HG03025 (cell line): ENCODE measurements at regions not wholly inside any gene's neighbourhood (a gene's known extent, or its start where the extent isn't known, plus 50 kb on each side); places are given as distances from the start of the nearest gene placed in this dataset.
A peak's percentile ranks its signal among the peaks of the same experiment; 100 is the strongest.

ENCODE experiments used
- ATAC-seq: cut with Tn5 transposase; IDR thresholded peaks from one replicate; pipeline ENCODE4 v1.9.1; 2021; ENCODE audit warnings: mild to moderate bottlenecking, moderate library complexity; ENCODE audit not compliant: unreplicated experiment, low FRiP score

DNA sequence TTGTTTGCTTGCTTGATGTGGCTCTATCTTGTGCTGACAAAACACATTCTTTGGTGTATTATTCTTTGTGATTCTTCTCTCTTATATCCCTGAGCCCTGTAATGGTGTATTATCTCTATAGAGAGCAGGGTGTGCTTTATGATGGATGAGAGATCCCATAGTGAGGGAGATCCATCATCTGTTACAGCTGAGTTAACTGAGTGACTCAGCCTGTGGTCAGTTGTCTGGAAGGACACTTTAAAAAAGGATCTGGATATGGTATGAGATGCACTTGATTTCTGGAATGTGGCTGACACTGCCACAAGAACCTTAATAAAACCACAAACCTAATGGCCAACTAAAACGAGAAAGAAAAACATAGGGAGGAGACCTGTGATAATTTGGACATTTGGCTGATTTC lies 461.4 kb upstream of the SYT1 start:
- no peak for ATAC-seq

DNA sequence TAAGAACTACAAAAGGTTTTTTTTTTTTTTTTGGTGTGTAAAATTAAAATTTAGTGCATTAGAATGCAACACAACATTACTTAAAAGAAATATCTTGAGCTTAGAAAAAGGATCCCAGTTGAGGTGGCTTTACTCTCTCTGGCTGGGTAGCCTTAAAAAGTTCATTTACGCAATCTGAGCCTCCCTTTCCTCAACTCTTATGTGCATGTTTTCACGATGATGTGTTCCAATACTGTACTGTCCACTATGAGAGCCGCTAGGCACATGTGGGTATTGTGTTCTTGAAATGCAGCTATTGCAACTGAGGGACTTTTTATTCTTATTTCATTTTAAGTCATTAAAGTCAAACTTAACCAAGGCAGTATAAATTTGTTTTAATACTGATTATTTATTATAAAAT lies 460.9 kb upstream of the SYT1 start:
- ATAC-seq = no peak

DNA sequence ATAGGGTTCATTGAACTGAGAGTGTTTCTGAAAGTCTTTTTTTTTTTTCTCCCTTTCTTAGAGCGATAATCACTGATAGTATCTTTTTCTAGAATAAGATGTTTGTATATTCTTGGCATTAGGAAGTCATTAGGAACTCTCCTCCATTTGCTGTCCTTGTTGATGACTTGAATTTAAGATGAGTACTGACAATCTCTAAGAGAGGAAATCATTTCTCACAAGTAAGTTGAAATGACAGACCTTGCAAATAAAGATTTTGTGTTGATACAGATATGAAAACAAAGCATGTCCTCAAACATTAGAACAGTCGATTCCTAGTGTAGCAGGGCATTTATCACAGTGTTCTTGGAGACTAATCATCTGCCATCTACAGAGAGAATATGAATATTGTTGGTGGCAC lies 458.4 kb upstream of the SYT1 start:
- ATAC-seq = no peak

DNA sequence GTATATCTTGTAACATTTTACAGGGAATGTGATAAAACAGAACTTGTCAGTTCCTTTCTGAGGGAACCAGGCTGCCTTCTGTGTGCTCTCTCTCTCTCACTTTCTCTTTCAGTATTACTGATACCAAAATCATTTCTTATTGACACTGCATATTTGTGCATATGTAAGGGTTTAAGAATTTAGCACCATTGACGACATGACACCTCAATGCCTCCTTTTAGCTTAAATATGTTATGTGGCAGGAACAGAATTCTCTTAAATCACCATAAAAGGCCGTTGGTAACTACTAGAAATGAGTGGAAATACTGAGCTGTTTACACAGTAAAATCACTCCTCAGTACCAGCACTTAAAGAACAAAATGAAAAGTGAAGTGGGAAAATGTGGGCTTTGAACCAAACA lies 457.7 kb upstream of the SYT1 start:
- ATAC-seq = peak; percentile 74

DNA sequence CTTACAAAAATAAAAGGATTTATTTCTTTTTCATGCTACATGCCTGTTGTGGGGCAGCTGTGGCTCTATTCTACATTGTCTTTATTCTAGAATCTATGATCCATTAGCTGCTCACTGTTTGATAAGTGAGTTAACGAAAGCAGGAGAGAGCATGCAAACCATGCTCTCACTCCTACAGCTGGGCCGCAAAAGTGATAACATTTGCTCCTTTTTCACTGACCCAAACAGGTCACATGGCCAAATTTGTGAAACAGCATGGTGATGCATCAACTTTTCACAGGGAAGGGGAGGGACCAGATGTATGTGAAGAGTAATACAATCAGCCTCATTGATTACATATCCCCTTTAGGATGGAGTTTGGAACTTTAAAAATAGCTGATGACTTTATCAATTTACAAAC lies 456.9 kb upstream of the SYT1 start:
- ATAC-seq = no peak

DNA sequence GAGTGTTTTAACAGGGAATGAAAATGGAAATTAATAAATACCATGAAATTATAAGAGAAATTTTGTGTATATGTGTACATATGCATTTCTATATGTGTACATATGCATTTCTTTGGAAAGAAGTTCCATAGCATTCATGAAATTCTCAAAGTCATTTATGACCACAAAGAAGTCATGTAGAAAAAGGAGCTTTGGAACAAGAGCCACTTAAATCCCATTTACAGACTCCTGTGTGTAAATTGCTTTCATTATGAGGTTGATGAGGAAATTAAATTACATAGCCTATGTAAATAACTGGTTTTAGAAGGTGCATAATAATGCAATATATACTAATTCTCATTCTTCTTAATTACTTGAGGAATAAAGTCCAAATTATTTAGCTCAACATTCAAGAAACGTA lies 450.5 kb upstream of the SYT1 start:
- ATAC-seq = no peak

DNA sequence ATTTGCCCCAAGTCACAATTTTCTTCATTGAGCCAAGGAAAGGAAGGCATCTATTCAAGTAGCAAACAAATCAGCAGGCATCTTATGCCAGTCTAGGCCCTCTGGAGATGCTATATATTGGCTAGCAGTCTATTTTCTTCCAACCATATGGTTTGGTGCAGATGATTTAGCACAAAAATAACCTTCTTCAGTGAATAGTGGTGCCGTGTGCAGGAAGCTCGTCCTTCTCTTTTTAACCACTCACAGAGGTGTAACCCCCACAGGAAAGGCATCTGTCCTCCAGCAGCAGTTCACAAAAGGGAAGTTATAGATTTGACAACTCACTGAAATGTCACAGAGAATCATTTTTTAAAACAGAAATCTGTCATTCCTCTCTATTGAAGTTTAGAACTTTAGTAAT lies 445.7 kb upstream of the SYT1 start:
- ATAC-seq = no peak

DNA sequence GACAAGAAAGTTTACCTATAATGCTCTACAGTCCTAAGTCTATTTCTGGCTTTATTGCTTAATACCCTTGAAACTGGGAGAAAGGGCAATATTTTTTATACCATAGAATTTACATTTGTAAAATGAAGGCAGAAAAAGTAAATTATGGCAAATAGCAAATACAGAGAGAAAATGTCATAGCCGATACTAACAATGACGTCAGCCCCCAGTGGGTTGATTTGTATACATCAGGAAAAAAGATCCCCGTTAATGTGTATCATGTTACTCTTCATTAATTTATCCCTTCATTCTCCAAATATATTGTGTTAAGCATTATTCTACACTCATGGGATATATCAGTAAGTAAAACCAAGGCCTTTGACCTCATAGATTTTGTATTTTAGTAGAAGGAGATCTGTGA lies 445.1 kb upstream of the SYT1 start:
- ATAC-seq = no peak

DNA sequence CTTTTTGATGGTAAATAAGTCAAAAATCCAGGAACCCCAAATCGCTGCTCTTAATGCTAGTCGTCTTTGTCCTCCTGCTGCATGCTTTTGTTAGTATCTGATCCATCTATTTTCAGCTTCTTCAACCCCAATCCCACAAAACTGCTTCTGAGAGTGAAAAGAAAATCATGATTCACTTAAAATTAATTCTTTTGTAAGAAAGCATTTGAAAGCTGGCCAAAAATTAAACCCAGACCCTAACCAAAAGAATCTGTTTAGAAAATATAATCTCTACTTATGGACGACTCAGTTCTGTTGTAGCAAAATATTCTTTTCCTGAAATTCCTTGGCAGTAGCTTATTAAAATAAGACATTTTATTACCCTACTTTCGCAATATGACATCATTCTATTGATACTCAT lies 443.6 kb upstream of the SYT1 start:
- ATAC-seq = no peak

DNA sequence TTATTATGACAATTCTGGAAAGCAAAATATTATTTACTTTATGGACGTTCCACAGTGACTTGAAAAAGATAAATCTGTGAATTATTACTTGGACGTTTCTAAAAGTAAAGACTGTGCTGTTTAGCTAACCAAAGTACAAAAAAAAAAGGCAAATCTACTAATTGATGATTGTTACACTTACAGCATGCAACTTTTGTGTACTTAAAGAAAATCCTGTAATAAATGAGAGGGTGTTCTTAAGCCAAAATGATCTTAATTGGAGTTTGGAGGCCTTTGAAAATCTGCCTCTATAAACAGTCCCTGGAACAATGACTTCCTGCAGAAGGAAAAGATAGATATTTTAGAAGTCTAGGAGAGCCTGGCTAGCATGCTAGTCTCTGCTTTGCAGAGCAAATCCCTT lies 434.0 kb upstream of the SYT1 start:
- no peak for ATAC-seq

DNA sequence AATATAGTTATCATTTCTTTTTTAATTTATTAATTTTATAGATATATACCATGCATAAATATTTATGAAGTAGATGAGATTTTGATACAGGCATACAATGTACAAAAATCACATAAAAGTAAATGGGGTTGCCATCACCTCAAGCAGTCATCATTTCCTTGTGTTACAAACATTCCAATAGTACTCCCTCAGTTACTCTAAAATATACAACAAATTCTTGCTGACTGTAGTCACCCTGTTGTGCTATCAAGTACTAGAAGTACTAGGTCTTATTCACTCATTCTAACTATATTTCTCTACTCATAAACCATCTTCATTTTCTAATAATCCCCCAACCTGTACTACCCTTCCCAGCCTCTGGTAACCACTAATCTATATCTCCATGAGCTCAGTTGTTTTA lies 432.6 kb upstream of the SYT1 start:
- ATAC-seq = no peak

DNA sequence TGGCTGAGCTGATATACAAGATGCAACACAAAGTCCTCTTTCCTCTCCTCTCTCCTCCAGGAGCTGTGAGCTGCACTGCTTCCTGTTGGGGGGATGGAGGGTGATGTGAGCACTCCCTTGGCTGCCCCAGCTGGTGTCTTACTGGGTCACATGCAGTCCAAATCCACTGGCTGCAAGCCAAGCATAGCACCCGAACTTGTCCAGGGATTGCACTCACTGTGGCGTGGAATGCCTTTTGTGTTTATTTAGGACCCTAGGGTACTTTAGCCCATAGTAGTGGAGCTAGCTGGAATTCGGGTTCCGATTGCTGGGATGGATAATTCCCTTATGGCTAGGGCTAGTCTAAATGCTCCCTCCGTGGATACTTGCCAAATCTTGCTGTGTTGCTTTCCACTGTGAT lies 424.9 kb upstream of the SYT1 start:
- ATAC-seq = no peak

DNA sequence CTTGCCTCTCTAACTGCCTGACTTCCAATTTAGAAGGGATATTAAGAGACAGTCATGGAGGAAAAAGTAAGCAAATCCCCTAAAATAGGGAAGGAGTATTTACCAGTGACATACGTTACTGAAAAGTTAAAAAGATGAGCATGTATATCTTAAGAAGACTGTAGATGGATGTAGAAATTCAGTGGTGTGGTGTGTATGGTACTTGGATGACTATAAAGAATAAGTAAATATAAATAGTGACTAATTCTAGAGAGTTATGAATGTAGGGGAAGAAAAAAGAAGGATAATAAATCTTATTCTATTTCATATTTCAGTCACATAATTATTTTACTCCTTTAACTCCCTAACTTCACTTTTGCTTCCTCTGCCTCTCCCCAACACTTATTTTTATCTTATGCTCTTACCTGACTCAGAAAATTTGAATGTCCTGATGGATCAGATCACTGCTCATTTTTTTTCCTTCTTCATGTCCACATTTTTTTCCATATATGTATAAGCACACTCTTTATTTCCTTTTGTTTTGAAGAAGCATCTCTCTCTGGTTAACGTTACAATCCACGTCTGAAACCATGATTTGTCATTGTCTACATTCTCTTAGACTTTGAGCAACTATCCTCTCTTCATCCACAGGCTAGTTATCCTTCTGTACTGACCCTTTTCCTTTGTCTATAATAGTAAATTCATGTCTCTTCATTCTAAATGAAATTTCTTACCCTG lies 422.7 kb upstream of the SYT1 start:
- ATAC-seq = no peak

DNA sequence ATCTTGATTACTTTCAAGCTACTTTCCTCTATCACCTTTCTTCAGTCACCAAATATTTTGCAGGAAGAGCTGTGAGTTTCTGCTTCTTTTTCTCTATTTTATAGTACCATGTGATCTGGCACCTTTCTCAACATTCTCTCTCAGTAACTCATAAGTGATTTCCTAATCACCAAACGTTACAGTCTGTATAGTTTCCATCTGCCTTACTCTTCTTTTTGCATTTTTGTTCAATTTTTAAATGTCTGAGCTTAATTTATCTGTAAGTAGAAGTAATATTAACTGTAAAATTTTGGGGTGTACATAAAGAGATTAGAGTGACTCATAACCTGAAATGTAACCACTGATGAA lies 422.1 kb upstream of the SYT1 start:
- no peak for ATAC-seq

DNA sequence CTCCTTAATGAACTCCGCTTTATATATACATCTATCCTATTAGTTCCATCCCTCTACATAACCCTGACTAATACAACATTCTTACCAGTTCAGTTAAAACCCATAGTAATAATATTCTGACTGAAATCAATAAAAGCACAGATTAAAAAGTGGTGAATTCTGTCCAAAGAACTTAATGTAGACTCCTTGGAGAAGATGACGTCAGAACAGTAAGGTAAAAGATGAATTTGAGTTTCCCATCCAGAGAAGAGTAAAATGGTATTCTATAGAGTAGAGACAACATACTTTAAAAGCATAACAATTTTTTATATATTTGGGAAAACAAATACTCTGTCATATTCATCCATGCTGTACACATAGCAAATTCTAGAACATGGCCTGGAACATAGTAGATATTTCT lies 418.0 kb upstream of the SYT1 start:
- no peak for ATAC-seq

DNA sequence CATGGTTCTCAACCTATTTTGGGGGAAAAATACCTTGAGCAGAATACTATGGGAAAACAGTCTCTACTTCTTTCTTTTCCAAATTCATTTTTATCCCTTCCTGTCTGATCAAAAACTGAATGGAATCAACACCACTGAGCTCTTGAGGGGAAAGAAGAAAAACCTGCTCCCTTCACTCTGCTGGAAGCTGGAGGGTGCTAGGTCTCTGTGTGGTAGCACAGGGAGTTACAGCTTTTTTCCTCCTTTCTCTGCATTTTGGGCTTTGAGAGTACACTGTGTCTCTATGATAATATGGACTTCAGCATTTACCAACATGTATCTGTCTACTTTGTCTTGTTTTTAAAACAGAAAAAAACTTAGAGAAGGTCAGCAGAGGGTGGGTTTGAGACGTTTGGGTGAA lies 417.2 kb upstream of the SYT1 start:
- no peak for ATAC-seq

DNA sequence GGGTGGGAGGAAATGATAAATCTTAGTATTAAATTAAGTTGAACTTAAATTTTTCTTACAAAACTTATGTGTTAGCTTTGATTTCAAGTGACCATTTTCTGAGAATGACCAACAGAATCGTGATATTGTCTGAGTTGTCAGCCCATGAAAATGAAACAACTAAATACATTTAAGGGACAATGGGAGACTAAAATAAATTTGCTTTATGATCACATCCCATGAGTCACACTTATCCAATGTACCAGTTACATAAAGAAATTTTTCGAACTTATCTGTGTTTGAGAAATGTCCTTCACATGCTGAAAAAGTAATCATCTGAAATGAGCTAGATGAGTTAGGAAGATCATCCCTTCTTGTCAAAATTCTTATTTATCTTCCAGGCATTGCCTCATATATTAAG lies 415.9 kb upstream of the SYT1 start:
- ATAC-seq = no peak

DNA sequence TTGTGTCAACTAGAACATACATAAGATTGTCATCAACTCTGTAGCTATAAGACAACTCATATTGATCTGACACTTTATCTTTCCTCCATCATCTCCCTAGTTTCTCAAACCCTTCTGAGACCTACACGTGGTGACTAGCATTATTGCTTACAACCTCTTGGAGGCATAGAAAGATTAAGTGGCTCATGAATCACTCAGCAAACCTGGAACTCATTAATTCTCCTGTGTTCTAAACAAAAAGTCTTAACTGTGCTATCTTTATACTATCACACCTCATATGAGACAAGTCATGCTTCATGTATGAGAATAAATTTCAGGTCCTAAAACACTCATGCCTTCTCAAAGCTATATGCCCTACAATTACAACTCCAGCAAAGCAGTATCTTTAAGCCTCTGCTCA lies 408.6 kb upstream of the SYT1 start:
- no peak for ATAC-seq

DNA sequence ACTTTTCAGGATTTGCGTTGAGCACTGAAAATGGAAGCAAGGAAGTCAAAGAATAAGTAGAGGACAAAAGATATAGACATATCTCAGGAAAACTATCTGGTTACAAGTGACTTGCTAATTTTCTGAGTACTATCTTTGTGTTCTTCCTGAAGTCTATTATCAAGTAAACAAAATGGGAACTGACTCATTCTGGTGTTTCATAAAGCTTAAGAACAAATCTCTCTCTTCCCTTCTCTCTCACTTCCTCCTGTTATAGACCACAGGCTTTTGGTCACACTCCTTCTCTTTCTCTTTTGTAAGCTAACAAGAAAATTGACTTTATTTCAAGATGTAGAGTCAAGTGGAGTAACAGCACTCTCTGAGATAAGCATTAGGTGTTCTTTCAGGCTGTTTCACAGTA lies 406.6 kb upstream of the SYT1 start:
- peak; percentile 100 for ATAC-seq

DNA sequence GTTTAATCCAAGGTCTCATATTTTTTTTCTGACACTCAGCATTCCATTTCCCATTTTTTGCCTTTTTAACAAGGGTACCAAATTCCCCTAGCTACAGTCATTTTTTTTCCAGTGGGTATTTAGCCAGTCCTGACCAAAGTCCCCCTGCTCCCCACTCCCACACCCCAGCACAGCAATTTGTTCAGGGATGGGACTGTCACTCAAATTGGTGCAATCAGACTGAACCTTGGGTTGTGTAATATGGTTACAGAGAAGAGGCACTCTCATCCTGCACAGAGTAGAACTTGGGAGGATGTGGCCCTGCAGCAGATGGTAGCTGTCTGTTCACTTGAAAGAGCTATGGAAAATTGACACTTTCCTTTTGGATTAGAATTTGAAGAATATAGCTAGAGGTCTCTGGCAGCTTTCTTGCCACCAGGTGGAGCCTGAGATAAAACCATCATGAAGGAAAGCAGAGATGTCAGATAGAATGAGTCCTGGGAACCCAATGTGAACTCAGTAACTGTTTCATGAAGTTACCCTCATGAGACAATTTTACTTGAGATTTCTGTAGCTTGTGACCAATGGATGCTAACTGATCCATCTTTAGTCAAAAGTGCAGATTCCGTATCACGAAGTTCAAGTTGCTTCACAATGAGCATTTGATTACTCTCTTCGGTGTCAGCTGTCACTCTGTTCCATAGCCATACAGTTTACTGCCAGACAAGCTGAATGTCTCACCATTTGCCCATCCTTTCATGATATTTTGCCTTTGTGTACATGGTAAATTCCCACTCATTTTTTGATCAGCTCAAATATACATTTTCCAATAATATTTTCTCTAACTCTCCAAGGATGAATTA lies 394.0 kb upstream of the SYT1 start:
- ATAC-seq = no peak

DNA sequence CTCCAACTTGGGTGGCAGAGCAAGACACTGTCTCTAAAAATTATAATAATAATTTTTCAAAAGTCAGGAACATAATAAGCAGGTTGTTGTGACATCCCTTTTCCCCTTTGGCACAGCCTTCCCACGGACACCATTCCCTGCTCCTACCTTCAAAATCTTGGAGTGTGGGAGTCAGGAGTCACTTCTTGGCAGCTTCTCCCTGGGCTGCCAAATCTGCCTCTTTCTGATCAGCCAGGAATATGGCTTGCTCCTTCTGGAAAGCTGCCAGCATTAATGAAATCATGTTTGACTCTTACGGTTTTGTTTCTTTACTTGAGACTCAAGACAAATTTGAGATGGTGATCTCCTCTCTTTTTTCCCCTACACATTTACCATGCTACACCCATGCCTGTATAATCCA lies 391.4 kb upstream of the SYT1 start:
- ATAC-seq = no peak

DNA sequence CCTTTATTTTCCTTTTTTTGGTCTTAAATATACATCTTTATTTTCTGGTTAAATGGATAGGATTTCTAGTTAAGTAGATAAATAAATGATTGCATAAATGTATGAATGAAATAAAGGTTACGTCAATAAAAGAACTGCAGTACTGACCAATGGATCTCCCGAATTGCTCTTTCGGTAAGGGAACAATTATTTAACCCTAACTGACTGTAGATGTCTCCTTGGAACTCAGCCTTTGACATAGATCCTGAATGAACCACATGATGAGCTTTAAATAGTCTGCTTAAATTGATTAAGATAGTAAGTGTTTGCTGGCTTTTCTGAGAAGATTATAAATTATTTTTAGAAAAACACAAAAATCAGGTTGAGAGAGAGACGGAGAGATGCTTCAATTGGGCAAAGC lies 391.0 kb upstream of the SYT1 start:
- no peak for ATAC-seq
